Fibroblast of skin of right biceps (primary cell): ENCODE measurements at regions not wholly inside any gene's neighbourhood (a gene's known extent, or its start where the extent isn't known, plus 50 kb on each side); places are given as distances from the start of the nearest gene placed in this dataset.

ENCODE experiments used
- DNase-seq: peaks from one replicate; pipeline ENCODE4 v3.0.0-alpha.2; 2013

DNA sequence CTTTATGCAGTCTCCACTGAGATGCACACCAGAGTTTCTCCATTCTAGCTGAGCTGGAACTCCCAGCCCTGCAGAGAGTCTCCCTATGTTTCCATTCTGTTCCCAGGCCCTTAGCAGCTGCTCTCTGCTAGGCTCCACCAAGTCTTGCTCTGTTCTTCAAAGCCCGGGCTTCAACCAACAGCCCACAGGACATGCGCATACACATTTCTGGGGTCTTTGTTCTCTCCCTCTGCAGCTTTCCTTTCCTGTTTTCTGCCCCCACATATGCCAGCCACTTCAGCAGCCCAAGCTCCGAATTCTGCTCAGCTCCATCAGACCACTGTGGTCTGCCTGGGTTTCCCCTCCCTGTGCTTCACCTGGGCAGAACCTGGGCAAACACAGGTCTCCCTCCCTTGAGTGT is 205.9 kb downstream of the CBLN1 start:
- no peak for DNase-seq

DNA sequence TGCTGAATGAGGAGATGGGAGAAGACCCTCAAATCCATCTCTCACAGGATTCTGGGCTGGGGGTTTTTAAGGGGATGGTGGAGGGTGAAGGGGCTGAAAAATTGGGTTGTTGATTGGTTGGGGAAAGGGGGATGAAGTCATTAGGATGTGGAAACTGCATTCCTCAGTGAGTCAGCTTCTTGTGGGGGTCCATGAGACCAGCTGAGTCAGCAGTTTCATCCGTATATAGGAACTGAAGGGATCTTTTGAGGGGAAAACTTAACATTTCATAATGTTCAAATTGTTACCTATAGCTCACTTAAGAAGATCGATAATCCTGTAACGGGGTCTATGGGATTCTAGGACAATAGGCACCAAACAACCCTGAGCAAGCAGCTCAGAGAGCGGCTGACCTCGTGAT is 213.4 kb downstream of the CBLN1 start:
- DNase-seq, result peak; percentile 0

DNA sequence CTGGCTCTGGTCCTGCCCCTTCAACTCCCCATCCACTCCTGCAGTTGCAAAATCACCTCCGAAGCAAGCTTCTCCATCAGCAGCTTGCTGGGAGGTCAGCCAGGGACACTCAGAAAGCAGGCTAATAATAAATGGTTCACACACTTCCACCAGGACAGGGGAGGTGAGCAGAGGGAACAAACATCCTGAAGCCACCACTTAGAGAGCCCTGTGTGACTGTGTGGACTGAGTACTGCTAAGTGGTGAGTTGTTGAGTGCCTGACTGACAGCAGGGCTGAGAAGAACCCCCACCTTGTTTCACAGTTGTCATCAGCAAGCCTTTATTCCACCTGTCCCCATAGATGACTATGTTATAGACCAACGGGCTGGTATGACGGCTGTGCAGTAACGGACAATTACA is 213.9 kb downstream of the CBLN1 start:
- no peak for DNase-seq

DNA sequence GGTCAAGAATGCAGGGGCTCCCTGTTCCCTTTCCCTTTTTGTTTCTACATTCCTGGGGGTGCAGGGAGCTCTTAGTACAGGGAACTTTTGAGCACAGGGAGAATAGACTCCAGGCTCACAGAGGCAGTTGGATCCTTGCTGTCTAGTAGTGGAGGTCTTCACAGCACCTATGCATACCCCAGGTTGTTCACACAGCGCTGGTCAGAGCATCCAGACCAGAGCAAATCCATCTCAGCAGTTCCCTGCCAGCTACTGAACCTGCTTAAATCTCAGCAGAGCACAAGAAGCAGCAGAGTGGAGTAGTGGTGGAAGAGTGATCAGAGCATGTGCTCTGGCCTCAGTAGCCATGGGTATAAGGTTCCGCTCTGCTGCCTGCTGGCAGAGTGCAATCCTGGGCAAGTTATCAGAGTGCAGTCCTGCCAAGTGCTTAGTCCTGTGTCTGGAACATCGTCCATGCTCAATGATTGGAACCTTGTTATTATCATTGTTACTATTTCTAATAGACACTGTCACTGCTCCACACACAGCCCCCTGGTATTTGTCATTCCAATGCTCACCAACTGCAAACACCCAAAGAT is 220.4 kb downstream of the CBLN1 start:
- DNase-seq, result no peak

DNA sequence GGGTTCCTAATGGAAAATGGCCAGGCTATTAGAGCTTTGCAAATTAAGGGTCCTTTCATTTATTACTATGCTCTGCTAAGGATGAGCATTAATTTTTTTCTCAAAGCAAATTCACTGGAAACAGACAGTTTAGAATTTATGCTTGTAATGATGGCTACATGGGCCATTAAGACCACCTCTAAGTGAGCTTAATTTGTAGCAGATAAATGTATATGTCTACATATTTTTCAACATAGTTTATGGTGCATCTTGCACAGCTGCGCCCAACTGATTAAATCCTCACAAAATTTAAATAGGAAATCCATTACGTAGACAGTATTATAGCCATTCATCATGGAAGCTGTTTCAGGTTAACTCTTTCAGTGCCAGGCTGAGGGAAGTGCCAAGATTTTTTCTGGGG is 220.9 kb downstream of the CBLN1 start:
- no peak for DNase-seq

DNA sequence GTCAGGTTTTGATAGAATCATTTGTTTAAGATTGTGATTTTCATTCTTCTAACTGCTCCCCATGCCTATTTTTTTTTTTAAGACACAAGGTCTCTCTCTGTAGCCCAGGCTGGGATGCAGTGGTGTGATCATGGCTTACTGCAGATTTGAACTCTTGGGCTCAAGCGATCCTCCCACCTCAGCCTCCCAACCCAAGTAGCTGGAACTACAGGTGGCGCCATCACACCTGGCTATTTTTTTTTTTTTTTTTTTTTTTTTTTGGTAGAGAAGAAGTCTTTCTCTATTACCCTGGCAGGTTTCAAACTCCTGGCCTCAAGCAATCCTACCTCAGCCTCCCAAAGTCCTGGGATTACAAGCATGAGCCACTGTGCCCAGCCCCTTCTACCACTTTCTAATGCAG is 223.3 kb downstream of the CBLN1 start:
- DNase-seq, result no peak

DNA sequence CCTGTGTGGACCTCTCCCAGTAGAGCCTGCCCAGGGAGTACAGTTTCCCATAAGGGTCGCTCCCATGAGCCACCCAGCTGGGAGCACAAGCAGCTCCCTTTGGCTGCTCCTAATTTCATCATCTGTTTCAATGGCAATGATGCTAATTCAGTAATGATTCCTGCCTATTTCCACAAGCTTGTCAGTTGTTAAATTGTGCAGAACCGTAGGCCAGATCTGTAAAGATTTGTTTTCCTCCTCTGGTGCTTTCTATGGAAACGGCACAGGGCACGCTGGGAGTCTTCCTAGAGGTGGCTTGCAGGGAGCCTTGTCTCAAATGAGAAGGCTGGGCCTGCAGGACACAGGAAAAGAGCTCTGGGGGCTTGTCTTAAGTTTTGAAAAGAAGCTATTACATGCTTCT is 223.7 kb downstream of the CBLN1 start:
- no peak for DNase-seq

DNA sequence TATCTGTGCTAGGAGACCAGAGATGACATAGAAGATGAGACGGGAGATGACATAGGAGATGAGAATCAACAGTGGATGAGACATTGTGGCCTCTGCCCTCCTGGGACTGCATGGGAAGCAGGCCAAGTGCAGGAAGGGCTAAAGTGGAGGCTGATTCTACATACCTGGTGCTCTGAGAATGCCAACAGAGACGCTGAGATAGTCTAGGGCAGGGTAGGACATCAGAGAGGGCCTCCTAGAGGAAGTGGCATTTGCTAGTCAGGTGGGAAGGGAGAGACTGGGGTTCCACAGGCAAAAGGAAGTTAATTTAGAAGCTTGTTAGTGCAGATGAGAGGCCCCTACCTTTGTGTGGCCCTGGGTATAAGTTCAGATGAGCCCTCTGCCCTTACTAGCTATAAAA is 224.2 kb downstream of the CBLN1 start:
- DNase-seq, result no peak

DNA sequence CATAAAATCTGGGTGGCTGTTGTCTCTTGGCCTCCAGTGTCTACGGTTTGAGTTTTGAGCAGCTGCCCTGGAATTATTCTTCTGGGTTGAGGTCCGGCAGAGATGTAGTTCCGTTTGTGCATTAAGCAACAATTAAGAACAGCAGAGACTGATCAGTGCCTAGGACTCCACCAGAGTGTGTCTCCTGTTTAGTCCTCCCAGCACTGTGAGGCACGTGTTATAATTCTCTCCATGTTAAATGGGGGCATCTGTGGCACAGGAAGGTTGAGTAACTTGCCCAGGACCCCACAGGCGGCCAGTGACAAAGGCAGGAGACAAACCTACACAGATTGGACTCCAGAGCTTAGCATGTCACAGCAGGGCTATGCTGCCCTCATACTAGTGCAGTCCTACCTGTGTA is 225.1 kb downstream of the CBLN1 start:
- no peak for DNase-seq

DNA sequence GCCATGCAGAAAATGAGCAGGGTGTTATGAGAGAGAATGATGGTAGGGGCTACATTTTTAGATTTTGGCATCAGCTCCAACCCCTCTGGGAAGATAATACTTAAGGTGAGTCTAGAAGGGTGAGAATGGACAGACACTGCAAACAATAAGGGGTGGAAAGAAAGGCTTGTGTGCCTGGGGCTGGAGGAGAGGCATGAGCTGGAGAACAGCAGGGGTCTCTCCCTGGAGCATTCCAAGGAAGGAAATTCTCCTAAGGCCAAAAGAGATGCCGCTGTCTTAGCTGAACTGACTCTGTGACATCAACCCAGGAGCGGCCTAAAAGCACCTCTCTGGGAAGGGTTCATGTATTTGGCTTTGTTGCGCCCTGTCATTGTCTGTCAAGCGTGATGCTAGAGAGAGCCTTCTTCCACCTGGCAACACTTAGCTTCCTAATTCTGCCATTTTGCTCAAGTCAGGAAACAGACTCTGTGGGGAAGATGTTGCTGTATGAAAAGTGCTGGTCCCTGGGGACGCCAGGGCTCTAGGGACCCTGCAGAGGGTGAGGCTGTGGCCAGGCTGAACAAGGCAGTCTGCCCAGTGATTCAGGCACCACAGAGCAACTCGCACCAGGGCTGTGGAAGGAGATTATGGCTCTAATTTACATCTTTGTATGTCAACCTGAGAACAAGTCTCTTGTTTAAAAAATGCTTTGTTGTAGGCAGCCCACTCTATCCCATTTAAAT is 225.7 kb downstream of the CBLN1 start:
- DNase-seq, result no peak

DNA sequence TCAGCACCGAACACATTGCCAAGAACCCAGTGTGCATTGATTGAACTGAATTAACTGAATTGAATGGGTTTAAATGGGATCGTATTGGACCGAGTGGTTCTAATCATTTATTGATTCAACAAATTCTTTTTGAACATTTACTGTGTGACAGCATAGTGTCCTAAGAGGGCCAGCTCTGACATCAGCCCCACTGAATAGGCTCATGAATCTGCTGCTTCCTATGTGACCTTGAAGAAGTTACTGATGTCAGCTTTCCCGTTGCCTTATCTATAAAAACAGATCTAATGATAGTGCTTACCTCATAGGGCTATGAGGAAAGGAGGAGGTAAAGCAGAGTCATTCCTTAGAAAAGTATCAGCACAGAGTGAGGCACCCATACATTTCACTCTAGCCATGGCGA is 226.3 kb downstream of the CBLN1 start:
- no peak for DNase-seq

DNA sequence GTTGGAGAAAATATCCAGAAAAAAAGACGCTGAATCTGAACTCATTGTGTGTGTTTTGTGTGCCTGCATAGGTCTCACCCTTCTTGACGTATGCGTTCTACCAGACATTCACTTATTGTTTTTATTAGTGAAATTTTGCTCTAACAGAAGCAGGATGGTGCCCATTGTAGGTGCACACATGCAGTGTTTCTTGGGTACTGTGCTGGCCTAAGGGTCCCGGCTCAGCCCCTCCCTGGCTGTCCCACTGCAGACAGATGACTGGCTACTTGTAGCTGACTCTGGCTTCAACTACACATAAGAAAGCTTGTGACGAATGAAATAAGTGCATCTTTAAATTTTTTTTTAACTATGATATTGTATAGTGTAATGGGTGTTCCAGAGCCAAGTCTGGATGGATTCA is 227.0 kb downstream of the CBLN1 start:
- DNase-seq, result no peak

DNA sequence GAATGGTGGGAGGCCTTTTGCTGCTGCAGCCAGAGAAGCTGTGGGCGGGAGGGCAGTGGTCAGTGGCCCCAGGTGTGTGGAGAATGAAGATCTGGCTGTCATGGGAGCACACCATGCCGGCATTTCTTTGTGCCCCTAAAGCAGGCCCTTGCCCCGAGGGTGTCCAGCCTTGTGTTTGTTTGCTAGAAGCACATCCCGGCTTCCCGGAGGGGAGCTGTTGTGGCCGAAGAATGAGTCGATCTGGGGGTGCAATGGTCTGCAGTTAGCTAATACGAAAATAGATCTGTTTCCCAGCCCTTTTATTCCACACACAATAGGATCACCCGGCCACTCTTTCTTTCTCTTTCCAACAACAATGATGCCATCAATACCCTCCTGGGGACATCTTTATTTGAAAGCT is 228.8 kb downstream of the CBLN1 start:
- no peak for DNase-seq

DNA sequence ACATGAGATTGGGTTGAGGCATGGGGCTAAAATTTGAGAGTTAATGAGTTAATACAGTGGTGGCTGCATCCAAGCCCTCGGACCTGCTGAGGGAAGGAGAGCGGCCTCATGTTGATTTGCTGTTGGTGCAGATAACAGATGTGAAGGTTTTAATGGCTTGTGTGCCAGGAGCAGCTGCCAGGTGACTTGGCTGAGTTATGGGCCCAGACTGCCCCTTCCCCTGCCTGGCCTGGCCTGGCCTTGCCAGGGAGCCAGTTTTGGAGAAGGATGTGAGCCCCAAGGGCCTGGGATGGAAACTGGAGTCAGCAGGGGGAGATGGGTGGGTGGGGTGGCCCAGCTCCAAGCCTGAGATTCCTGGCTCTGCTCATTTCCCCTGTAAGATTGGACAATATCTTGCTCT is 230.1 kb downstream of the CBLN1 start:
- no peak for DNase-seq

DNA sequence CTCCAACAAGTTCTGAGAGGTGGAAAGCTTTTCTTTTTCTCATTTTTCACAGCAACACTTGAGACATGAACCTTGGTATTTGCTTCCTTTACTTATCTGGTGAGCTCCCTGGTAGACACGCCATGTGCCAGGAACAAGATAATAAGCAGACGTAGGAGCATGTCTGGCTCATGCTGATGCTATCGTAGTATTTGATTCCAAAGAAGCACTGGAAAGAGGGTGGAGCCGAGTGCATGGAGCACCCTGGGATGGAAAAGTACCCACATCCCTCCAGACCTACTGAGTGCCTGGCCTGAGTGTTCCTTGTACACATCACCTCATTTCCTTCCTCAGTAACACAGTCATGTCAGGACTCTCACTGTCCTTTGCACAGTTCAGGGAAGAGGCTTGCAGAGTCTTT is 231.0 kb downstream of the CBLN1 start:
- no peak for DNase-seq

DNA sequence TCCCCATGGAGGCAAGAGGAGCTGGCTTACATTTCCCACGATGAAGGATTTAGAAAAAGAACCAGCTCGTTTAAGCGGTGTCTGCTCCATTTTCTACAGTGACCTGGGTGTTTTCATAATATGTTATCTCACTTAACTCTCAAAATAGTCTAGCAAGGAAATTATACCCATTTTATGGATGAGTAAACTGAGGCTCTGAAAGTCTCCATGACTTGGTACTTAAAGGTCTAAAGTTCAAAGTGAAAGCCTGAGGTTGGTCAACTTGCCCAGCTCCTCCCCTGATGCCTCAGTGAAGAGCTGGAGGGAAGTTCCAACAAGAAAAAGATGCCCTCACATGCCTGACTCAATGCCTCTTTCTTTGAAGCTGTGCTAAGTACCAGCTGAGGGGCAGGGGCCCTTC is 232.0 kb downstream of the CBLN1 start:
- no peak for DNase-seq

DNA sequence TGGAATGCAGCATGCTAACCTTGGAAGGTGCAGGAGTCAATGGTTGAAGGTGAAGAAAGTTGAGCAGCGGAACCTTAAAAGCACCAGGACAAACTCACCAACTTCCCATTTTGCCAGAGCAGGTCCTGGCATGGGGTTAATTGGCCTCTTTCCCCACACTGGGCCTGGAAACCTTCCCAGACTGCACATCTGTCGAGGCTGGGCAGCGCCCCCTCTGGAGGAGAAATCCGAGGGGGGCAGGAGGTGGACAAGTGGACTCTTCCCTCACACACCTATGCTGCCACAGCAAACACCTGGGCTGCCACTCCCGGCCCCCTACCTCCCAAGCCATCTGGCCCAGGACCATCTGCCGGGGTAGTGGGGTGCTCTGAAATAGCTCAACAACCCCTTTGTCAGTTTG is 232.4 kb downstream of the CBLN1 start:
- DNase-seq, result no peak

DNA sequence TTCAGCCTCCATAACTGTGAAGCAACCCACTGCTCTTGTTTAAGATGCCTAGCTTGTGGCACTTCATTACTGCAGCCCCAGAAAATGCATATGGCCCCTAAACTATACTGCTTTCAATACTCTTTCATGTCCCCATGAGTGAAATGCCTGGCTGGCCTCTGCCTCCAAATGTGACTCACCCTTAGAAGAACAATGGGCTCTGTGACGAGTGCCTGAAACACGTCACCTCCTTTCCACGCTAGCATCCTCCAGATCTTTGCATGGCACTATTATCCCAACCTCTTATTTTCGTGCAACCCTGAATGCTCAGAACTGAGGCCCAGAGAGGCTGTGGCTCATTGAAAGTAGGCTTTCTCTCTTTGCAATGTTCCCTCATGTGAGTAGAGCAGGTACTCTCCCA is 233.1 kb downstream of the CBLN1 start:
- no peak for DNase-seq

DNA sequence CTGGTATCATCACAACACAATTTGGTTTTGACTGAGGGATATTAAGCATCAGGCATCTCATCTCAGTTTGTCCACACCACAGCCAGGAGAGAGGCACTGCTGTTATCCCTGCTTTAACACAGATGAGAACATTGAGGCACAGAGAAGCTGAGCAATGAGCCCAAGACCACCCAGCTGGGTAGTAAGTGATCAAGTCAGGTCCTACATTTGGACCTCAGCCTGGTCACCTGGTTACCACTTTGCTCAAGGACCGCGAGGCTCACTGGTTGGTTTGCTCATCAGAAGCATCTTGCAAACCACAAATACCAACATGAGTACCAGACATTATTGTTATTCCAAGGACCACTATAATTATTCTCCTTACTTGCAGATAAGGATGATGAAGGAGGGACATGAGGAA is 245.5 kb downstream of the CBLN1 start:
- DNase-seq, result no peak

DNA sequence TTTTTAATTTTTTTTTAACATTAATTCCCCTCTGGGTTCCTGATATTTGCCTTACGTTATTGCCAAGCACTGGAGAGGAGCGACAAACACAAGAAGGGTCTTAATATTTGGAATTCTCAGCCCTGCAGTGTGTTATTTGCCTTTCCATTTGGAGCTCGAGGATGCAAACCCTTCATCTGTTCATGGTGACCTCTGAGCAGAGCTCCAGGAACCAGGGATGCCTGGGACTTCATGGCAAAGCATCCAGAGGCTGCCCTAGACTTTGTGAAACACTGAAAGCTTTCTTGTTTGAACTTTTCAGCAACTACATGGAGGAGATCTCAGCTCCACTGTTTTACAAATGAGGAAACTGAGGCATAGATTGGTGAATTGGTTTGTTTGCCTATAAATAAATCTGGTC is 254.2 kb downstream of the CBLN1 start:
- no peak for DNase-seq

DNA sequence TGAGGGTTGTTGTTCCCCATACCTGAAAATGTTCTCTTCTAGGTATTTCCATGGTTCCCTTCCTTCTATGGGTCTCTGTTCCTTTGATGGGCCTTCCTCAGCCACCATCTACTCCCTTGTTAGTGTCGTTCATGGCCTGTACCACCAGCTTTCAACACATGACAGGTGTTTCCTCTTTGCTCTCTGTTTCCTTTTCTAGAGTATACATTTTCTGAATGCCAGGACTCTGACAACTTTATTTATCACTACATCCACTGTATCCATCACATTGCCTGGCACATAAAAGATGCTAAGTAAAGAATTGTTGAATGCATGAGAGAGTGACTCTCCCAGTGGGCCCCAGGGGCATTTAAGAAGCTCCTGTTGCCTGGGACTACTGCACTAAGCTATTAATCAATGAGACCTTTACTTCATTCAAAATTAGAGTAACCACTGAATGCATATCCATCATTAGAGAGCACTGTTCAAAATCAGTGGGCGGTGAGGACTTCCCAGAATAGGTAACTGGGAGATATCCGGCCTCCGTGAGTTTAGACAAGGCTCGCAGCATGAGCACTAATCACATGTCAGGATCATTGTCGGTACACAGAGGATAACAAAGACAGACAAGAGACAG is 255.0 kb downstream of the CBLN1 start:
- DNase-seq, result no peak

DNA sequence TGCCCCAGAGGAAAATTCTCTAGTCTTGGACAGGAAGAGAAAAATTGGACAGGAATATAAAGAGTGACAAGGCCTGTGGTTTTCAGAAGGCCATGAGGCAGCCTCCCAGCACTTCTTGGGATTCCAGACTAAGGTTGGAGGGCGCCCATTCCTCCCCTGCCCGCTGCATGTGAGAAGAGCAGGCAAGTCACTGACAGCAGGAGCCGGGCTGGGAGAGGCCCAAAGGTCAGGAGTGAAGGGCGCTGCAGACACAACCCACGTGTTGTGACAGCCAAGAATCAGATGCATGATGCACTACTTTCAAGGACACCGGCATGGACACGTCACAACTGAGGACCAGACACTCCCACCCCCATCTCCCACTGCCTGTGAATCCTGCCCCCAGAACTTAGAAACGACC is 256.7 kb downstream of the CBLN1 start:
- no peak for DNase-seq

DNA sequence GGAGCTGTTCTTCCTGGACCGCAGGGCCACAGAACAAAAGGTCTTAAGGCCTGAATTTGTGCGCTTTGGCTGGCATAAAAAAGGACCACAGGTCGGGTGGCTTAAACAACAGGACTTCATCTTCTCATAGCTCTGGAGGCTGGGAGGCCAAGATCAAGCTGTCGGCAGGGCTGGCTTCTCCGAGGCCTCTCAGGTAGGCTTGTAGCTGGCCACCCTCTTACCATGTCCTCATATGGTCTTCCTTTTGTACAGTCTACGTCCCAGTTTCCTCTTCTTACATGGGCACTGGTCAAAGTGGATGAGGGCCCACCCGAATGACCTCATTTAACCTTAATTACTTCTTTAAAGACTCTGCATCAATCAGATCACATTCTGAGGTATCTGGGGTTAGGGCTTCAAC is 257.6 kb downstream of the CBLN1 start:
- no peak for DNase-seq

DNA sequence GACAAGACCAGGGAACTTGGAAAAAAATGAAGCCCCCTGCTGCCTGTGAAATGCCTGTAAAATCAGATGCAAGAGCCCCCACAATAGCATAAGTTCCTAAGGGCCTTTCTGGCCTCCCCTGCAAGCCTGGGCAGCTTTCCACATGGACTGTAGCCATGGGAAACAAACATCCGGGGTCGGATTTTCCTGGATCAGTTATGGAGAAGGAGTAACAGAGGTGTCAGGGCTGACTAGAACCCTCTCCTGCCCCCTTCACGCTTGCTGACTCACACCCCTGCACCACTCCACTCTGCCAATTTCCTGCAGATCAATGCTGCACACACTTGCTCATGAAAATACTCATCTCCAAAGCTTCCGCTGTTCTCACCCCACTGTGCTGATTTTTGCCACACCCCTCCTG is 258.6 kb downstream of the CBLN1 start:
- peak; percentile 80 for DNase-seq
